ENCODE measurements at regions not wholly inside any gene's neighbourhood (a gene's known extent, or its start where the extent isn't known, plus 50 kb on each side); places are given as distances from the start of the nearest gene placed in this dataset.
A peak's percentile ranks its signal among the peaks of the same experiment; 100 is the strongest.

- no peak for DNase-seq
These were observed 68.9 kb downstream of the NCR2 start for GRCh38 chr6:41404182-41404845.

- no peak for DNase-seq
These were observed 70.7 kb downstream of the NCR2 start for GRCh38 chr6:41405941-41406727.

GRCh38 chr6:41406728-41407489, 71.5 kb downstream of the NCR2 start:
- DNase-seq: no peak

GRCh38 chr6:41408576-41408975, 73.2 kb downstream of the NCR2 start:
- DNase-seq: no peak

GRCh38 chr6:41408982-41409381, 73.6 kb downstream of the NCR2 start:
- no peak for DNase-seq

GRCh38 chr6:41409489-41409888, 74.1 kb downstream of the NCR2 start:
- DNase-seq: no peak

GRCh38 chr6:41411961-41412360, 76.6 kb downstream of the NCR2 start:
- DNase-seq: no peak

GRCh38 chr6:41413250-41413649, 77.8 kb downstream of the NCR2 start:
- DNase-seq: no peak

GRCh38 chr6:41416501-41416837, 81.1 kb downstream of the NCR2 start:
- DNase-seq: no peak

- no peak for DNase-seq
These were observed 83.3 kb downstream of the NCR2 start for GRCh38 chr6:41418741-41419140.

GRCh38 chr6:41419385-41419784, 84.0 kb downstream of the NCR2 start:
- DNase-seq: no peak

- no peak for DNase-seq
These were observed 84.8 kb downstream of the NCR2 start for GRCh38 chr6:41420186-41420585.

GRCh38 chr6:41422161-41422560, 86.8 kb downstream of the NCR2 start:
- no peak for DNase-seq

- no peak for DNase-seq
These were observed 87.6 kb downstream of the NCR2 start for GRCh38 chr6:41423002-41423401.

GRCh38 chr6:41424370-41425058, 89.1 kb downstream of the NCR2 start:
- DNase-seq: peak; percentile 65 to 77

- no peak for DNase-seq
These were observed 90.1 kb downstream of the NCR2 start for GRCh38 chr6:41425511-41425910.

GRCh38 chr6:41426438-41426851, 91.0 kb downstream of the NCR2 start:
- DNase-seq: peak in 1 of 2 donors; percentile 32

- DNase-seq: peak in 1 of 2 donors; percentile 5
These were observed 91.7 kb downstream of the NCR2 start for GRCh38 chr6:41426888-41427641.

- DNase-seq: peak in 1 of 2 donors; percentile 11
These were observed 92.4 kb downstream of the NCR2 start for GRCh38 chr6:41427642-41428335.

- DNase-seq: no peak
These were observed 93.1 kb downstream of the NCR2 start for GRCh38 chr6:41428336-41428995.

GRCh38 chr6:41428996-41429421, 93.6 kb downstream of the NCR2 start:
- no peak for DNase-seq

Measured in CD4-positive, alpha-beta T cell treated with Interferon alpha-2 for 1 hour (primary cell).